ENCODE measurements at regions not wholly inside any gene's neighbourhood (a gene's known extent, or its start where the extent isn't known, plus 50 kb on each side); places are given as distances from the start of the nearest gene placed in this dataset.

DNA sequence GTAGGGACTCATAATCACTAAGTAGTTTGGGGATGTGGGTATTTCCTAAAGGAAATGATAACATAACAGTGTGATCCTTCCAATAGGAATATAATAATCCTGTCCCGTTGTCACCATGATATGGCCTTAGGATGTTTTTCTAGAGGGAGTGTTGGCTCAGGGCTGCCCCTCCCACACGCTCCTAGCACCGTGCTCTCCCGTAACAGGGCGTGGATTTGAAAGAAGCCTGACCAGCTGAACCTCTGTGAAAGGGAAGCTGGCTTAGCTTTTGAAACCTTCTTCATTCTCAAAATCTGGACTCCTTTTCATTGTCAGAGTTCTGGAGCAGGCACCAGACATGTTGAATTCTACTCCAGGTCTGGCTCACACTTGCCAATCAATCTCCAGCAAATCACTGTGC is 103.4 kb upstream of the SASH1 start:
- intact Hi-C loops (cut with DNase I; ENCODE audit: low total_unique reads): no loop called here
- Histone ChIP-seq H3K4me1 (peaks cover 4 to 8% of the 10 kb centered on the region in 2 donors), H3K4me3 (no peak overlapping the region), H3K9me3 (no peaks in the 10 kb centered on the region), H3K27me3 (no peaks in the 10 kb centered on the region), H3K36me3 (no peaks in the 10 kb centered on the region), H3K27ac (peak overlapping the region; percentile 53 to 75)
- TF ChIP-seq, protein P1, sequence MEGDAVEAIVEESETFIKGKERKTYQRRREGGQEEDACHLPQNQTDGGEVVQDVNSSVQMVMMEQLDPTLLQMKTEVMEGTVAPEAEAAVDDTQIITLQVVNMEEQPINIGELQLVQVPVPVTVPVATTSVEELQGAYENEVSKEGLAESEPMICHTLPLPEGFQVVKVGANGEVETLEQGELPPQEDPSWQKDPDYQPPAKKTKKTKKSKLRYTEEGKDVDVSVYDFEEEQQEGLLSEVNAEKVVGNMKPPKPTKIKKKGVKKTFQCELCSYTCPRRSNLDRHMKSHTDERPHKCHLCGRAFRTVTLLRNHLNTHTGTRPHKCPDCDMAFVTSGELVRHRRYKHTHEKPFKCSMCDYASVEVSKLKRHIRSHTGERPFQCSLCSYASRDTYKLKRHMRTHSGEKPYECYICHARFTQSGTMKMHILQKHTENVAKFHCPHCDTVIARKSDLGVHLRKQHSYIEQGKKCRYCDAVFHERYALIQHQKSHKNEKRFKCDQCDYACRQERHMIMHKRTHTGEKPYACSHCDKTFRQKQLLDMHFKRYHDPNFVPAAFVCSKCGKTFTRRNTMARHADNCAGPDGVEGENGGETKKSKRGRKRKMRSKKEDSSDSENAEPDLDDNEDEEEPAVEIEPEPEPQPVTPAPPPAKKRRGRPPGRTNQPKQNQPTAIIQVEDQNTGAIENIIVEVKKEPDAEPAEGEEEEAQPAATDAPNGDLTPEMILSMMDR (IDR thresholded peaks at IDR 0.05): no peak
- no peak for TF ChIP-seq POLR2AphosphoS5 (IDR thresholded peaks at IDR 0.05)
- no peak for TF ChIP-seq POLR2A (IDR thresholded peaks at IDR 0.05)
- no peak for DNase-seq (ENCODE audit: low spot score in 2 of 2)

DNA sequence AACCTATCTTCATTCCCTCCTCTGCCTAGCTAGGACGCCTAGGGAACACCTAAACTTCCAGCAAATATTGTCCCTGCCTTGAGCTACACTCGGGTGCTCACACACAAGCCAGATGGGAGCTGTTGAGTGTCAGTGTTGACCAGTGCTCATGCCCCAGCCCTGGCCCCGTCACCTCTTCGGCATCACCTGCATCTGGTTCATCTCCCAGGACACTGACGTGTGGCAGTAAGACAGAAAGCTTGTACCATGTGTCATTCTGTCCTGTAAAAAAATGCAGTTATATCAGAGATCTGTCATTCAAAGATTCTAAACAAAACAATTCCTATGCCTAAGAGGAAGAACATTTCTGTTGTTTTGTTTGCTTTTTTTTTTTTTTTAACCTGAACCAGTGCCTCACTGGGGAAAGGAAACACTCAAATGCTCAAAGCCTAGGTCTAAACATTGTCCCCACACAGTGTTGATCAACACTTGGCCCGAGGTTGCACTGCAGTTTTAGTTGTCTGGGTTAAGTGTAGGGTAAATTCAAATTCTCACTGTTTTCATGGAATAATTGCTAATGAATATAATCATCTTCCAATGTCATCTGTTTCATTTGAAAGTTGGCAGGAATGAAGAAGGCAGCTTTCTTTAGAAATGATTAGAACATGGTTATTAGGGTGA is 102.7 kb upstream of the SASH1 start:
- TF ChIP-seq POLR2A (IDR thresholded peaks at IDR 0.05): no peak
- no peak for TF ChIP-seq POLR2AphosphoS5 (IDR thresholded peaks at IDR 0.05)
- TF ChIP-seq, protein P1 (IDR thresholded peaks at IDR 0.05): no peak
- Histone ChIP-seq H3K27me3 (no peaks in the 10 kb centered on the region), H3K9me3 (no peaks in the 10 kb centered on the region), H3K27ac (peak overlapping the region; percentile 75 to 76), H3K36me3 (no peaks in the 10 kb centered on the region), H3K4me1 (peaks cover 4 to 11% of the 10 kb centered on the region in 2 donors), H3K4me3 (peak overlapping the region in 1 of 3 donors; percentile 26)
- intact Hi-C loops (cut with DNase I; ENCODE audit: low total_unique reads): no loop called here
- DNase-seq (ENCODE audit: low spot score in 2 of 2): no peak

DNA sequence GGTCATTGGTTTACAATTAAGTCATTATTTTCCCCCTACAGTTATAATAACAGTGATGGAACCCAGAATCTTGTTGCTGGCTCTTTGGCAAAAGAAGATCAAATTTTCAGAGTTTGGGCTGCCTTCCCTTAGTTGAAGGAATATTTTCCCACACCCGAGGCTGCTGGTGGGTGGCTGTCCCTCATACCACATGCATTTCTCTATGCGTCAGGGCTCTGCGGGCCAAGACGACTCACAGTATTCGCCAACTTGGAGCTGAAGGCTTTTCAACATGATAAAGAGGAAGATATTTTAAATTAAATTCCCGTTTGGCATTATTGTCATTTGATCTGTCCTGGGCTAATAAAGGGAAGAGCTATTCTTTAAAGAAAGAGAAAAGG is 102.2 kb upstream of the SASH1 start:
- TF ChIP-seq POLR2A (IDR thresholded peaks at IDR 0.05) (no peak), POLR2AphosphoS5 (IDR thresholded peaks at IDR 0.05) (no peak)
- TF ChIP-seq, protein P1 (IDR thresholded peaks at IDR 0.05): no peak
- Histone ChIP-seq H3K9me3 (no peaks in the 10 kb centered on the region), H3K27ac (peak overlapping the region; percentile 75 to 76), H3K4me3 (peak overlapping the region in 1 of 3 donors; percentile 26), H3K27me3 (no peaks in the 10 kb centered on the region), H3K36me3 (no peaks in the 10 kb centered on the region), H3K4me1 (peaks cover 4 to 11% of the 10 kb centered on the region in 2 donors)
- intact Hi-C loops (cut with DNase I; ENCODE audit: low total_unique reads): no loop called here
- no peak for DNase-seq (ENCODE audit: low spot score in 2 of 2)

DNA sequence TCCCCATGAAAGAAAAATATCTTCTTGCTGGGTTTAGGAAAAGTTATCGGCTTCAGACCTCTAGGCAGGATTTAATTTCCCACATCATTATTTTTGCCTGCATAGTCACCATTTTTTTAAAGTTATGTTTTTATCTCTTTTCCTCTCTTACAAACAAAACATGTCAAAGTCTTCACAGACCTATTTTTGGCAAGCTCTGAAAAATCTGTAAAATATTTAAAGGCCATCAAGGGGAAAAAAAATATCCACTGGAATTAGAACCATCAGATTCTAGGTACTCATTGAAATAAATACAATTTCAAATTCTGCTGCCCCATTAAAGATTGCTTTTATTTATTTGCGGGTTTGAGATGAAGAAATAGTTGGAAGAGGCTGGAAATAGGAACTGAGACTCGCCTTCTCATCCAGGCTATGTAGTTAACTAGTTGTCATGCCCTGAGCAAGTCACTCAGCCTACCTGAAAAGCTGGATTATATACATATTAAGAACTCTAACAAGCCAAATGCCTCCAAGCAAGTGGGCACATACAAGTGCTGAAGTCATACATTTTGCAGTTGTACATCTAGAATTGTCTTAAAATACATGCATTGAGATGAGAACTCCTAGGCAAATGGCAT is 101.7 kb upstream of the SASH1 start:
- H3K27me3 ChIP-seq: no peaks in the 10 kb centered on the region
- DNase-seq (ENCODE audit: low spot score in 2 of 2): no peak
- no peaks in the 10 kb centered on the region for H3K9me3 ChIP-seq
- intact Hi-C loops (cut with DNase I; ENCODE audit: low total_unique reads): no loop called here
- H3K27ac ChIP-seq: peak overlapping the region; percentile 75 to 80
- no peaks in the 10 kb centered on the region for H3K36me3 ChIP-seq
- peak overlapping the region in 1 of 3 donors; percentile 26 for H3K4me3 ChIP-seq
- no peak for TF ChIP-seq POLR2A (IDR thresholded peaks at IDR 0.05)
- TF ChIP-seq, protein P1 (IDR thresholded peaks at IDR 0.05): no peak
- TF ChIP-seq POLR2AphosphoS5 (IDR thresholded peaks at IDR 0.05): no peak
- peaks cover 4 to 11% of the 10 kb centered on the region in 2 donors for H3K4me1 ChIP-seq

DNA sequence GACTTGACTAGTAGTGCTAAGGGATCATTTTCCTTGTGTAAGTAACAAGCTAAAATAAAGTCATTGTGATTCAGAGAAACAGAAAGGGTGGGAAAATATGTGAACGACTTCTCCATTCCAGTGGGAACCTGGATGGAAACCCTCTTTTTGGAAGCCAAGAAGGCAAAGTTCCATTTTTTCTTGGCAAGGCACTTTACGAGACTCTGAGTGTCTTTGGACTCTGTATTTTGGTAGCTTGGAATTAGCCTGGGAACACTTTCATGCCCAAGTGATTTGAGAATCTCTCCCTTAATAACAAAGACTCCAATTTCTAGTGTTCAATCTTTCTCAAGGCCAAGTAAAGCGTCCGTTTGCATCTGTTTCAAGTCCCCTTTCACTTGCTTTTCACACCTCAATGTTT is 100.5 kb upstream of the SASH1 start:
- Histone ChIP-seq H3K4me3 (peak overlapping the region in 1 of 3 donors; percentile 15), H3K36me3 (no peaks in the 10 kb centered on the region), H3K9me3 (no peaks in the 10 kb centered on the region), H3K27ac (peak overlapping the region; percentile 75 to 80), H3K27me3 (no peaks in the 10 kb centered on the region), H3K4me1 (peaks cover 4 to 11% of the 10 kb centered on the region in 2 donors)
- no peak for DNase-seq (ENCODE audit: low spot score in 2 of 2)
- intact Hi-C loops (cut with DNase I; ENCODE audit: low total_unique reads): no loop called here
- TF ChIP-seq POLR2A (IDR thresholded peaks at IDR 0.05): no peak
- TF ChIP-seq, protein P1 (IDR thresholded peaks at IDR 0.05): no peak
- TF ChIP-seq POLR2AphosphoS5 (IDR thresholded peaks at IDR 0.05): no peak

All from breast epithelium (tissue), 4 donors.